Suprapubic skin (tissue), 4 donors: ENCODE measurements at regions not wholly inside any gene's neighbourhood (a gene's known extent, or its start where the extent isn't known, plus 50 kb on each side); places are given as distances from the start of the nearest gene placed in this dataset.

Experiments
- DNase-seq, 2 donors: peaks; one replicate each; pipeline ENCODE4 v3.0.0-alpha.2; 2019; ENCODE audit warnings: low spot score in 2 of 2
- H3K27ac ChIP-seq: fragments of 200-600 bp; sonication (generic); one replicate; pipeline ENCODE4 v1.5.1; 2019
- H3K27me3 ChIP-seq: fragments of 200-600 bp; sonication (generic); one replicate; pipeline ENCODE4 v1.5.1; 2019
- H3K36me3 ChIP-seq: fragments of 200-600 bp; sonication (generic); one replicate; pipeline ENCODE4 v1.5.1; 2019
- H3K4me1 ChIP-seq: fragments of 200-600 bp; sonication (generic); one replicate; pipeline ENCODE4 v1.5.1; 2019
- H3K4me3 ChIP-seq: fragments of 200-600 bp; sonication (generic); one replicate; pipeline ENCODE4 v1.5.1; 2019; ENCODE audit warnings: mild to moderate bottlenecking
- H3K9me3 ChIP-seq: fragments of 200-600 bp; sonication (generic); one replicate; pipeline ENCODE4 v1.5.1; 2019
- CTCF ChIP-seq, 2 donors: fragments of 200-600 bp in 1 of 2; fragments of 450-650 bp in 1 of 2; sonication (generic) in 1 of 2; IDR thresholded peaks; one replicate each; pipeline ENCODE4 v1.5.1; 2016 to 2019; ENCODE audit warnings: antibody characterized with exemption in 2 of 2, mild to moderate bottlenecking in 1 of 2, moderate library complexity in 1 of 2
- EP300 ChIP-seq: sonication (generic); formaldehyde crosslinking; IDR thresholded peaks from one replicate; pipeline ENCODE4 v1.6.1; 2017; ENCODE audit warnings: antibody characterized with exemption
- POLR2A ChIP-seq, 2 donors: fragments of 450-650 bp; IDR thresholded peaks; one replicate each; pipeline ENCODE4 v1.6.1; 2017; ENCODE audit warnings: antibody characterized with exemption in 2 of 2, mild to moderate bottlenecking in 2 of 2, moderate library complexity in 2 of 2
- POLR2AphosphoS5 ChIP-seq, 3 donors: sonication (generic); formaldehyde crosslinking; IDR thresholded peaks; one replicate each; pipeline ENCODE4 v1.6.1; 2017; ENCODE audit warnings: antibody characterized with exemption in 3 of 3
- WGBS: methylation state at CpG from one replicate; pipeline ENCODE4 v1.1.5; 2018; 5-methylcytosine and 5-hydroxymethylcytosine counted together

- TF ChIP-seq EP300: no peak
- no peak for TF ChIP-seq CTCF (IDR thresholded peaks at IDR 0.05)
- no peak for TF ChIP-seq POLR2AphosphoS5 (IDR thresholded peaks at IDR 0.05)
- TF ChIP-seq POLR2A (IDR thresholded peaks at IDR 0.05): no peak
- Histone ChIP-seq H3K36me3 (no peaks in the 10 kb centered on the region), H3K9me3 (no peaks in the 10 kb centered on the region), H3K27me3 (no peaks in the 10 kb centered on the region), H3K4me1 (no peaks in the 10 kb centered on the region), H3K4me3 (no peak overlapping the region), H3K27ac (no peak overlapping the region)
- DNase-seq: no peak
- 94% methylated on average over 4 of the region's 4 CpGs for WGBS
These were observed 269.0 kb upstream of the PHF14 start for GRCh38 chr7:10704653-10705052.

GRCh38 chr7:10706875-10707493 lies 266.7 kb upstream of the PHF14 start:
- 87% methylated on average over 3 of the region's 3 CpGs for WGBS
- TF ChIP-seq POLR2A (IDR thresholded peaks at IDR 0.05) (no peak), EP300 (no peak), POLR2AphosphoS5 (IDR thresholded peaks at IDR 0.05) (no peak), CTCF (IDR thresholded peaks at IDR 0.05) (no peak)
- Histone ChIP-seq H3K9me3 (no peaks in the 10 kb centered on the region), H3K4me1 (no peaks in the 10 kb centered on the region), H3K36me3 (no peaks in the 10 kb centered on the region), H3K27me3 (no peaks in the 10 kb centered on the region), H3K27ac (no peak overlapping the region), H3K4me3 (no peak overlapping the region)
- DNase-seq: no peak

- Histone ChIP-seq H3K27me3 (no peaks in the 10 kb centered on the region), H3K27ac (no peak overlapping the region), H3K4me1 (no peaks in the 10 kb centered on the region), H3K4me3 (no peak overlapping the region), H3K9me3 (no peaks in the 10 kb centered on the region), H3K36me3 (no peaks in the 10 kb centered on the region)
- DNase-seq: no peak
- no peak for TF ChIP-seq POLR2AphosphoS5 (IDR thresholded peaks at IDR 0.05)
- TF ChIP-seq CTCF (IDR thresholded peaks at IDR 0.05): no peak
- no peak for TF ChIP-seq EP300
- TF ChIP-seq POLR2A (IDR thresholded peaks at IDR 0.05): no peak
- 72% methylated on average over 1 of the region's 1 CpG for WGBS
These were observed 266.2 kb upstream of the PHF14 start for GRCh38 chr7:10707519-10707918.

- DNase-seq: no peak
- H3K9me3 ChIP-seq: no peaks in the 10 kb centered on the region
- WGBS: 32% methylated on average over 5 of the region's 5 CpGs
- H3K4me3 ChIP-seq: no peak overlapping the region
- H3K27me3 ChIP-seq: no peaks in the 10 kb centered on the region
- H3K4me1 ChIP-seq: no peaks in the 10 kb centered on the region
- H3K27ac ChIP-seq: no peak overlapping the region
- TF ChIP-seq EP300: no peak
- no peak for TF ChIP-seq CTCF (IDR thresholded peaks at IDR 0.05)
- H3K36me3 ChIP-seq: no peaks in the 10 kb centered on the region
These were observed 265.2 kb upstream of the PHF14 start for GRCh38 chr7:10708447-10708846.

GRCh38 chr7:10718768-10719167 lies 254.9 kb upstream of the PHF14 start:
- no peak for DNase-seq
- Histone ChIP-seq H3K27me3 (no peaks in the 10 kb centered on the region), H3K36me3 (no peaks in the 10 kb centered on the region), H3K9me3 (no peaks in the 10 kb centered on the region), H3K27ac (no peak overlapping the region), H3K4me3 (no peak overlapping the region), H3K4me1 (no peaks in the 10 kb centered on the region)
- TF ChIP-seq POLR2A (IDR thresholded peaks at IDR 0.05) (no peak), POLR2AphosphoS5 (IDR thresholded peaks at IDR 0.05) (no peak), EP300 (no peak), CTCF (IDR thresholded peaks at IDR 0.05) (no peak)
- WGBS: 78% methylated on average over 5 of the region's 5 CpGs
